Ascending aorta (tissue), 2 donors: ENCODE measurements at regions not wholly inside any gene's neighbourhood (a gene's known extent, or its start where the extent isn't known, plus 50 kb on each side); places are given as distances from the start of the nearest gene placed in this dataset.
A peak's percentile ranks its signal among the peaks of the same experiment; 100 is the strongest.

Source experiments
- DNase-seq, 2 donors: peaks; one replicate each; pipeline ENCODE4 v3.0.0-alpha.2; 2019; ENCODE audit warnings: low spot score in 2 of 2
- H3K27ac ChIP-seq, 2 donors: fragments of 200-600 bp; sonication (generic); one replicate each; pipeline ENCODE4 v1.5.1; 2016 to 2017; ENCODE audit warnings: mild to moderate bottlenecking in 1 of 2
- H3K27me3 ChIP-seq: fragments of 200-600 bp; sonication (generic); one replicate; pipeline ENCODE4 v1.5.1; 2017
- H3K36me3 ChIP-seq, 2 donors: fragments of 200-600 bp; sonication (generic); one replicate each; pipeline ENCODE4 v1.5.1; 2016
- H3K4me1 ChIP-seq, 2 donors: fragments of 200-600 bp; sonication (generic); one replicate each; pipeline ENCODE4 v1.5.1; 2016 to 2017; ENCODE audit warnings: mild to moderate bottlenecking in 1 of 2
- H3K4me3 ChIP-seq, 2 donors: fragments of 200-600 bp; sonication (generic); one replicate each; pipeline ENCODE4 v1.5.1; 2016 to 2017; ENCODE audit warnings: mild to moderate bottlenecking in 1 of 2
- H3K9me3 ChIP-seq, 2 donors: fragments of 200-600 bp; sonication (generic); one replicate each; pipeline ENCODE4 v1.5.1; 2016
- intact Hi-C: fragments of 100-400 bp; cut with DNase I; formaldehyde crosslinking; loops from one replicate; pipeline ENCODE4 v1.15.1; 2023
- TF ChIP-seq, protein P1 (sequence below), 3 experiments: fragments of 200-600 bp in 2 of 3; fragments of 450-650 bp in 1 of 3; sonication (generic) in 2 of 3; IDR thresholded peaks; one replicate each; pipeline ENCODE4 v1.5.1; 2016 to 2019; ENCODE audit warnings: antibody characterized with exemption in 3 of 3, mild to moderate bottlenecking in 1 of 3, moderate library complexity in 1 of 3

DNA sequence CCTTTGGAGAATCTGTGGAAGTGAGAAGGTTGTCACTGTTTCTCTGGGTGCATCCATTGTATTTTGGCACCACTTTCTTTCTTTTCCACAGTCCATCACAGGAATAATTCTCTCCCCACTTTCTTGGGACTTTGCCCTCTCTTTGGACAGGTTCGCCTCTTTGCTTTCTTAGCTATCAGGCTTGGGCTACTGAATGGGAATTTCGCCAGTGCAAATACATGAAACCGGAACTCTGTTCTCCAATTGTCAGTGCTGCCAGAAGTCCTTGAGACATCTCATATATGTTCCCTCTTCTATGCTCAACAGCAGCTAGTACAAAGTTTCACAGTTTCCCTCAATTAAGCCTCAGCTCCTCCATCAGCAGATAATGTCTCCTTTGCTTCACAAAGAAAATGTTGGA lies 76.2 kb downstream of the NABP1 start:
- Histone ChIP-seq H3K9me3 (no peaks in the 10 kb centered on the region), H3K36me3 (no peaks in the 10 kb centered on the region), H3K4me3 (no peak overlapping the region), H3K27me3 (no peaks in the 10 kb centered on the region), H3K4me1 (no peaks in the 10 kb centered on the region), H3K27ac (no peak overlapping the region)
- DNase-seq: no peak
- TF ChIP-seq, protein P1, sequence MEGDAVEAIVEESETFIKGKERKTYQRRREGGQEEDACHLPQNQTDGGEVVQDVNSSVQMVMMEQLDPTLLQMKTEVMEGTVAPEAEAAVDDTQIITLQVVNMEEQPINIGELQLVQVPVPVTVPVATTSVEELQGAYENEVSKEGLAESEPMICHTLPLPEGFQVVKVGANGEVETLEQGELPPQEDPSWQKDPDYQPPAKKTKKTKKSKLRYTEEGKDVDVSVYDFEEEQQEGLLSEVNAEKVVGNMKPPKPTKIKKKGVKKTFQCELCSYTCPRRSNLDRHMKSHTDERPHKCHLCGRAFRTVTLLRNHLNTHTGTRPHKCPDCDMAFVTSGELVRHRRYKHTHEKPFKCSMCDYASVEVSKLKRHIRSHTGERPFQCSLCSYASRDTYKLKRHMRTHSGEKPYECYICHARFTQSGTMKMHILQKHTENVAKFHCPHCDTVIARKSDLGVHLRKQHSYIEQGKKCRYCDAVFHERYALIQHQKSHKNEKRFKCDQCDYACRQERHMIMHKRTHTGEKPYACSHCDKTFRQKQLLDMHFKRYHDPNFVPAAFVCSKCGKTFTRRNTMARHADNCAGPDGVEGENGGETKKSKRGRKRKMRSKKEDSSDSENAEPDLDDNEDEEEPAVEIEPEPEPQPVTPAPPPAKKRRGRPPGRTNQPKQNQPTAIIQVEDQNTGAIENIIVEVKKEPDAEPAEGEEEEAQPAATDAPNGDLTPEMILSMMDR (IDR thresholded peaks at IDR 0.05): no peak
- intact Hi-C loops: no loop called here

DNA sequence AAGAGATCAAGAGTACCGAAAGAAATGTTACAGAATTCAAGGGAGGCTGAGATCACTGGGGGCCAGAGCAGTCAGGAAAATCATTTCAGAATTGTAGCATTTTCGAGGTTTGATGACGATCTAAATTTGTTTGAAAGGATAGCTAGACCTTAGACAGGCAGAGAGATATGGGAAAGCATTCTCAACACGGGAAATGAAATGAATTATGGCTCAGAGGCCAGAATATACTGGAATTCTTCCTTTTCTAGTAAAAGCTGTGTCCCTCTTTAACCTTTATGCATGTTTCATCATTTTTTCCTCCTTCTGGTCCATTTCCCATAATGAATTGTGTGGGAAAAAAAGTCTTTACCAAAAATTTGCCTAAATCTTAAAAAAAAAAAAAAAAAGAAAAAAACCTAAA lies 78.8 kb downstream of the NABP1 start:
- no peaks in the 10 kb centered on the region for H3K27me3 ChIP-seq
- intact Hi-C loops: no loop called here
- TF ChIP-seq, protein P1 (IDR thresholded peaks at IDR 0.05): no peak
- H3K9me3 ChIP-seq: no peaks in the 10 kb centered on the region
- no peak overlapping the region for H3K27ac ChIP-seq
- no peaks in the 10 kb centered on the region for H3K4me1 ChIP-seq
- H3K36me3 ChIP-seq: no peaks in the 10 kb centered on the region
- no peak for DNase-seq
- H3K4me3 ChIP-seq: no peak overlapping the region

DNA sequence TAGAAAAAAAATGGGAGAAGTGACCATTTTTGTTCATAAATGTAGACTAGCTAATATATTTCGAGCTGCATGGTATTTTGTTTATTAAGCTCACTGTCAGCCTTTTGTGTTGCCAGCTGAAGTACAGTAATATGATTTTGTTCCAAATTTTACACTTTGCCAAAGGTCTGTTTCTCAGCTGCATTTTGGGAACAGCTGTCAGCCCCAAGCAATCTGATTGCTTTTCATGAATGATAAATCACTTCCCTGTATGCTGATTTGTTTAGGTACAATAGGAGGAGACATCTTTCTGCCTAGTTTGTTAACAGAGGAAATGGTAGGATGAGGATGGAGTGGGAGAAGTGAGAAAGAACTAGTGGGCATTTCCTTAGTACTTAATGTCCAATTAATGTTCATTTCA lies 79.3 kb downstream of the NABP1 start:
- TF ChIP-seq, protein P1 (IDR thresholded peaks at IDR 0.05): no peak
- Histone ChIP-seq H3K27ac (no peak overlapping the region), H3K36me3 (no peaks in the 10 kb centered on the region), H3K4me1 (no peaks in the 10 kb centered on the region), H3K4me3 (no peak overlapping the region), H3K27me3 (no peaks in the 10 kb centered on the region), H3K9me3 (no peaks in the 10 kb centered on the region)
- no peak for DNase-seq
- intact Hi-C loops: no loop called here

DNA sequence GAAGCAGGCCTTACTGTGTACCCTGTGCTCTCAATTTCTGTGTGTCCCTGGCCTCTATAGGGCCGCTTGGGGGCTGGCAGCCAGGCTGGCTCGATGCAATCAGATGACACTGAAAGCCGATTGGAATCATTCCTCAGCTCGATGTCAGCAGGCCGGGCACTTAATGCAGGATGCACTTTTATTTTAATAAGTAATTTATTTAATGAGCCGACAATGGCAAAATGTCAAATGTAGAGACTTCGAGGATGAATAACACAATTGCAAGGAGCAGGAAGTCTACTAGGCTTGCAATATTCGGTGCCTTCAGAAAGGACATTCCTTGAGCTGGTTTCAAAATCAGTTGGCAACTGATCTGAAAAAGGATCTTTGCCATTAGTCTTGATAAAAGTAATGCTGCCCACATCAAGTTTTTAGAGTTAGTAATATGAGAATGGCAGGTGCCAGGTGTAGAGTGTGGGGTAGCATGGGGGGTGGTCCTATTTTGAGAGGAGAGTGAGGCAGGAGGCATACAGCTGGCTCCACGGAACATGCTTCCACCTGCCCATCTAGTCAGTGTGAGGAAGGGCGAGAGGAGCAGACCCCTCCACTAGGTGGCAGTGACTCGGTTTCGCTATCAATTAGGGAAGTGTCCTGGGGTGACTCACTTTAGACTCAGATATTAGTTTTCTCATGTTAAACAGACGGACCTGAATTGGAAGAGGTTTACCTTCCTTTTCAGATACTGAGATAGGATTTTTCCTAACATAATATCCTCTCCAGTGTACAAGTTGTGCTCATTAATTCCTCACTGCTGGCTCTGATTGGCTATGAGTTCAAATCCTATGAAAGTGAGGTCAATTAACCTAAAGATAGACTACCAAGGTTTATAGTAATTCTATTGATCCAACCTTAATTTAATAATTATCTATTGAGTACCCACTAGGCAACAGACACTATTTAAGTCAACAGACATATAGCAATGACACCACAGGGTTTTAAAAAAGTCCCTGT lies 80.9 kb downstream of the NABP1 start:
- no peak for DNase-seq
- TF ChIP-seq, protein P1 (IDR thresholded peaks at IDR 0.05): peak in 1 of 3 experiments; percentile 28
- intact Hi-C loops: no loop called here
- H3K27me3 ChIP-seq: no peaks in the 10 kb centered on the region
- H3K27ac ChIP-seq: no peak overlapping the region
- H3K4me1 ChIP-seq: no peaks in the 10 kb centered on the region
- H3K36me3 ChIP-seq: no peaks in the 10 kb centered on the region
- no peak overlapping the region for H3K4me3 ChIP-seq
- no peaks in the 10 kb centered on the region for H3K9me3 ChIP-seq

DNA sequence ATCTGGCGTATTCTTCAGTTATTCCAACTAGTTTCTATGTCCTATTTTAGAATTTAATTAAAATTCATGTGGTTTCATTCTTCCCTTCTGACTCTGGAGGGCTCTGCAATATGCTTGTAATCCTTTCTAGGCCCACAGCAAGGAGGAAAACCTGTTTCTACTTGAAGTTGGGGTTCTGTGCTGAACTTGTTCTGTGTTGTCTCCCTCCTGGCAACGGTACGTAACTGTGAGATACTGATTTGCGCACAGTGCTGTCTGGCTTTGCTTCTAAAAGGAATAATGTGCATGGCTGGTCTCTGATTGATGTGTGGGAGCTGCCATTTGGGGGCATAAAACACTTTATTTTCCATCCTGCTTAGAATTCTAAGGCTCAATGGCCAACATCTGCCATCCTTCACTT lies 81.7 kb downstream of the NABP1 start:
- Histone ChIP-seq H3K27me3 (no peaks in the 10 kb centered on the region), H3K27ac (no peak overlapping the region), H3K36me3 (no peaks in the 10 kb centered on the region), H3K9me3 (no peaks in the 10 kb centered on the region), H3K4me3 (no peak overlapping the region), H3K4me1 (no peaks in the 10 kb centered on the region)
- DNase-seq: no peak
- intact Hi-C loops: no loop called here
- TF ChIP-seq, protein P1 (IDR thresholded peaks at IDR 0.05): no peak
